ENCODE measurements at regions not wholly inside any gene's neighbourhood (a gene's known extent, or its start where the extent isn't known, plus 50 kb on each side); places are given as distances from the start of the nearest gene placed in this dataset.
"Not testable (repeated sequence)": the region's sequence is repeated elsewhere in the genome, so short reads cannot be mapped to it uniquely, and the experiment has no call there.

DNA sequence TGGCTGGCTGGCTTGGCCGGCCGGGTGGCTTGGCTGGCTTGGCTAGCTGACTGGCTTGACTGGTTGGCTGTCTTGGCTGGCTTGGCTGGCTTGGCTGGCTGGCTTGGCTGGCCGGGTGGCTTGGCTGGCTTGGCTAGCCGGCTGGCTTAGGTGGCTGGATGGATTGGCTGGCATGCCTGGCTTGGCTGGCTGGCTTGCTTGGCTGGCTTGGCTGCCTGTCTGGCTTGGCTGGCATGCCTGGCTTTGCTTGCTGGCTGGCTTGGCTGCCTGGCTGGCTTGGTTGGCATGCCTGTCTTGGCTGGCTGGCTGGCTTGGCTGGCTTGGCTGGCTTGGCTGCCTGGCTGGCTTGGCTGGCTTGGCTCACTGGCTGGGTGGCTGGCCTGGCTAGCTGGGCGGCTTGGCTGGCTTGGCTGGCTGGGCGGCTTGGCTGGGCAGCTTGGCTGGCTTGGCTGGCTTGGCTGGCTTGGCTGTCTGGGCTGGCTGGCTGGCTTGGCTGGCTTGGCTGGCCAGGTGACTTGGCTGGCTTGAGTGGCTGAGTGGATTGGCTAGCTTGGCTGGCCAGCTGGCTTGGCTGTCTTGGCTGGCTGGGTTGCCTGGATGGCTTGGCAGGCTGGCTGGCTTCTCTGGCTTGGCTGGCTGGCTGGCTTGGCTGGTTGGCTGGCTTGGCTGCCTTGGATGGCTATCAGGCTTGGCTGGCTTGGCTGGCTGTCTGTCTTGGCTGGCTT, 131.5 kb upstream of the FAM72C start:
- not testable (repeated sequence) for TF ChIP-seq MYC (IDR thresholded peaks at IDR 0.05; ENCODE audit: low read depth, low read length); POLR2A (IDR thresholded peaks at IDR 0.05; ENCODE audit: extremely low read depth, insufficient read length)
- TF ChIP-seq, protein P1, sequence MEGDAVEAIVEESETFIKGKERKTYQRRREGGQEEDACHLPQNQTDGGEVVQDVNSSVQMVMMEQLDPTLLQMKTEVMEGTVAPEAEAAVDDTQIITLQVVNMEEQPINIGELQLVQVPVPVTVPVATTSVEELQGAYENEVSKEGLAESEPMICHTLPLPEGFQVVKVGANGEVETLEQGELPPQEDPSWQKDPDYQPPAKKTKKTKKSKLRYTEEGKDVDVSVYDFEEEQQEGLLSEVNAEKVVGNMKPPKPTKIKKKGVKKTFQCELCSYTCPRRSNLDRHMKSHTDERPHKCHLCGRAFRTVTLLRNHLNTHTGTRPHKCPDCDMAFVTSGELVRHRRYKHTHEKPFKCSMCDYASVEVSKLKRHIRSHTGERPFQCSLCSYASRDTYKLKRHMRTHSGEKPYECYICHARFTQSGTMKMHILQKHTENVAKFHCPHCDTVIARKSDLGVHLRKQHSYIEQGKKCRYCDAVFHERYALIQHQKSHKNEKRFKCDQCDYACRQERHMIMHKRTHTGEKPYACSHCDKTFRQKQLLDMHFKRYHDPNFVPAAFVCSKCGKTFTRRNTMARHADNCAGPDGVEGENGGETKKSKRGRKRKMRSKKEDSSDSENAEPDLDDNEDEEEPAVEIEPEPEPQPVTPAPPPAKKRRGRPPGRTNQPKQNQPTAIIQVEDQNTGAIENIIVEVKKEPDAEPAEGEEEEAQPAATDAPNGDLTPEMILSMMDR (IDR thresholded peaks at IDR 0.05; ENCODE audit: low read depth, low read length): not testable (repeated sequence)
